Natural killer cell (primary cell): ENCODE measurements at regions not wholly inside any gene's neighbourhood (a gene's known extent, or its start where the extent isn't known, plus 50 kb on each side); places are given as distances from the start of the nearest gene placed in this dataset.

Source experiments
- ATAC-seq, 3 donors: fragments of 150-1000 bp in 2 of 3; fragments of 200-7000 bp in 1 of 3; cut with Tn5 transposase; 1 replicate in 1 of 3; 2 replicates in 2 of 3; pipeline ENCODE4 v1.10.0; 2021; ENCODE audit warnings: mild to moderate bottlenecking in 2 of 3, moderate library complexity in 2 of 3
- DNase-seq, 2 donors: peaks; one replicate each; pipeline versions ENCODE4 v3.0.0 to v3.0.0-alpha.2; 2013 to 2021; ENCODE audit warnings: mixed read lengths in 1 of 2
- H3K27ac ChIP-seq: one replicate; pipeline ENCODE4 v1.5.1; 2013; ENCODE audit warnings: mild to moderate bottlenecking, low read length
- H3K27me3 ChIP-seq: one replicate; pipeline ENCODE4 v1.6.1; 2013; ENCODE audit warnings: low read length; ENCODE audit not compliant: control insufficient read depth, insufficient read depth
- H3K36me3 ChIP-seq: one replicate; pipeline ENCODE4 v1.6.1; 2013; ENCODE audit warnings: low read length; ENCODE audit not compliant: control insufficient read depth, insufficient read depth
- H3K4me1 ChIP-seq: one replicate; pipeline ENCODE4 v1.6.1; 2013; ENCODE audit warnings: low read length; ENCODE audit not compliant: control insufficient read depth, insufficient read depth
- H3K4me3 ChIP-seq: one replicate; pipeline ENCODE4 v1.5.1; 2013; ENCODE audit warnings: low read length
- H3K9me3 ChIP-seq: one replicate; pipeline ENCODE4 v1.6.1; 2013; ENCODE audit warnings: low read length; ENCODE audit not compliant: control insufficient read depth, insufficient read depth
- H3K27ac Mint-ChIP-seq, 2 donors: one replicate each; pipeline ENCODE4 v1.8.0; 2022; ENCODE audit warnings: mild to moderate bottlenecking in 2 of 2, mixed read lengths in 2 of 2, moderate library complexity in 1 of 2
- H3K27me3 Mint-ChIP-seq, 2 donors: one replicate each; pipeline ENCODE4 v1.8.0; 2022; ENCODE audit warnings: low read depth in 2 of 2, mixed read lengths in 2 of 2
- H3K36me3 Mint-ChIP-seq: one replicate; pipeline ENCODE4 v1.8.0; 2022; ENCODE audit warnings: mixed read lengths
- H3K4me1 Mint-ChIP-seq, 2 donors: one replicate each; pipeline ENCODE4 v1.8.0; 2022; ENCODE audit warnings: mixed read lengths in 2 of 2
- H3K4me3 Mint-ChIP-seq: one replicate; pipeline ENCODE4 v1.8.0; 2022; ENCODE audit warnings: mild to moderate bottlenecking, moderate library complexity, mixed read lengths
- H3K9me3 Mint-ChIP-seq, 2 donors: one replicate each; pipeline ENCODE4 v1.8.0; 2022; ENCODE audit warnings: mixed read lengths in 2 of 2
- CTCF ChIP-seq: fragments of 200-600 bp; IDR thresholded peaks from one replicate; pipeline ENCODE4 v1.8.0; 2022; ENCODE audit warnings: antibody characterized with exemption
- WGBS: methylation state at CpG from one replicate; pipeline ENCODE4 v1.1.7; 2013; ENCODE audit warnings: missing lambda C conversion rate; ENCODE audit not compliant: insufficient coverage; 5-methylcytosine and 5-hydroxymethylcytosine counted together
- intact Hi-C: fragments of 100-400 bp; cut with micrococcal nuclease; formaldehyde crosslinking; loops from one replicate; pipeline ENCODE4 v1.14.2; 2022

GRCh38 chr3:127408684-127409420, 121.0 kb upstream of the PRR20G start:
- Histone ChIP-seq H3K27me3 (no peaks in the 10 kb centered on the region), H3K4me1 (no peaks in the 10 kb centered on the region), H3K27ac (no peak overlapping the region), H3K36me3 (no peaks in the 10 kb centered on the region), H3K9me3 (no peaks in the 10 kb centered on the region), H3K4me3 (no peak overlapping the region)
- Mint-ChIP-seq H3K4me3 (no peak overlapping the region), H3K27me3 (peaks cover 0 to 16% of the 10 kb centered on the region in 2 donors), H3K36me3 (no peaks in the 10 kb centered on the region), H3K9me3 (no peaks in the 10 kb centered on the region), H3K27ac (no peak overlapping the region), H3K4me1 (no peaks in the 10 kb centered on the region)
- WGBS: 73% methylated on average over 14 of the region's 14 CpGs
- no peak for ATAC-seq
- no peak for DNase-seq
- no peak for TF ChIP-seq CTCF
- intact Hi-C loops: no loop called here

- no peaks in the 10 kb centered on the region for H3K9me3 Mint-ChIP-seq
- H3K27me3 ChIP-seq: no peaks in the 10 kb centered on the region
- intact Hi-C loops: no loop called here
- DNase-seq (no peak), ATAC-seq (no peak)
- H3K4me3 Mint-ChIP-seq: no peak overlapping the region
- no peaks in the 10 kb centered on the region for H3K36me3 ChIP-seq
- H3K36me3 Mint-ChIP-seq: no peaks in the 10 kb centered on the region
- H3K9me3 ChIP-seq: no peaks in the 10 kb centered on the region
- H3K27ac Mint-ChIP-seq: no peak overlapping the region
- no peak overlapping the region for H3K27ac ChIP-seq
- no peak overlapping the region for H3K4me3 ChIP-seq
- no peaks in the 10 kb centered on the region for H3K4me1 ChIP-seq
- no peaks in the 10 kb centered on the region for H3K4me1 Mint-ChIP-seq
- H3K27me3 Mint-ChIP-seq: peaks cover 0 to 13% of the 10 kb centered on the region in 2 donors
- WGBS: 82% methylated on average over 15 of the region's 15 CpGs
- TF ChIP-seq CTCF: no peak
These were observed 120.3 kb upstream of the PRR20G start for GRCh38 chr3:127408022-127408683.

GRCh38 chr3:127407026-127407939, 119.4 kb upstream of the PRR20G start:
- Mint-ChIP-seq H3K4me3 (no peak overlapping the region), H3K27ac (no peak overlapping the region)
- H3K27me3 ChIP-seq: no peaks in the 10 kb centered on the region

More at GRCh38 chr3:127407026-127407939, 119.4 kb upstream of the PRR20G start:
- no peaks in the 10 kb centered on the region for H3K4me1 Mint-ChIP-seq
- H3K27me3 Mint-ChIP-seq: peaks cover 0 to 12% of the 10 kb centered on the region in 2 donors
- Histone ChIP-seq H3K27ac (no peak overlapping the region), H3K4me1 (no peaks in the 10 kb centered on the region), H3K36me3 (no peaks in the 10 kb centered on the region), H3K9me3 (no peaks in the 10 kb centered on the region), H3K4me3 (no peak overlapping the region)
- no peak for ATAC-seq
- 88% methylated on average over 13 of the region's 13 CpGs for WGBS
- H3K36me3 Mint-ChIP-seq: no peaks in the 10 kb centered on the region
- intact Hi-C loops: no loop called here
- no peak for DNase-seq
- TF ChIP-seq CTCF: no peak
- H3K9me3 Mint-ChIP-seq: no peaks in the 10 kb centered on the region
